Endothelial cell of umbilical vein (primary cell): ENCODE measurements at regions not wholly inside any gene's neighbourhood (a gene's known extent, or its start where the extent isn't known, plus 50 kb on each side); places are given as distances from the start of the nearest gene placed in this dataset.

Experiments
- BruUV-seq: library from RNA; stranded (reverse); fragments of 400-500 nt; replicated peaks from 2 replicates; lab custom pipeline; 2021; lab: Mats Ljungman, UMichigan
- CTCF ChIA-PET: fragments of 300-600, 350-600 bp; sonication (Branson Sonifier 250); formaldehyde crosslinking; loops from one replicate; lab custom pipeline; 2021; ENCODE audit warnings: antibody characterized with exemption, inconsistent platforms; lab: Charles Lee
- POLR2A ChIA-PET: fragments of 300-600, 350-600 bp; sonication (Branson Sonifier 250); formaldehyde crosslinking; loops from one replicate; lab custom pipeline; 2021; ENCODE audit warnings: antibody characterized with exemption, inconsistent platforms; lab: Charles Lee
- DNase-seq: peaks from one replicate; pipeline ENCODE4 v3.0.0-alpha.2; 2011; ENCODE audit warnings: low read depth, low spot score
- FAIRE-seq: peaks from 2 replicates; lab custom pipeline; 2011; peaks lifted over from hg19 to GRCh38; lab: Jason Lieb, UNC
- H2AFZ ChIP-seq: 2 replicates; pipeline ENCODE4 v1.6.0; 2012; ENCODE audit warnings: low read depth, low read length, control low read depth, inconsistent platforms
- H3K27ac ChIP-seq: 2 replicates; pipeline ENCODE4 v1.5.1; 2011; ENCODE audit warnings: low read depth, mild to moderate bottlenecking, control low read depth, low read length, moderate library complexity; ENCODE audit not compliant: insufficient read depth
- H3K27me3 ChIP-seq, 2 experiments: 2 replicates each; pipeline versions ENCODE4 v1.6.0 to v1.6.1; 2011; ENCODE audit warnings: low read length in 2 of 2, mixed read lengths in 1 of 2; ENCODE audit not compliant: control insufficient read depth in 2 of 2, insufficient read depth in 2 of 2
- H3K36me3 ChIP-seq, 2 experiments: 2 replicates in 1 of 2; 3 replicates in 1 of 2; pipeline ENCODE4 v1.5.1; 2011; ENCODE audit warnings: low read length in 2 of 2, mild to moderate bottlenecking in 1 of 2, moderate library complexity in 1 of 2; ENCODE audit not compliant: control insufficient read depth in 2 of 2, insufficient read depth in 2 of 2; ENCODE audit errors: extremely low read depth in 1 of 2
- H3K4me1 ChIP-seq: 3 replicates; pipeline ENCODE4 v1.5.1; 2011; ENCODE audit warnings: mild to moderate bottlenecking, low read length; ENCODE audit not compliant: control insufficient read depth, insufficient read depth; ENCODE audit errors: extremely low read depth
- H3K4me2 ChIP-seq: 2 replicates; pipeline ENCODE4 v1.6.1; 2011; ENCODE audit warnings: low read length, control low read depth, mixed read lengths; ENCODE audit not compliant: insufficient read depth
- H3K4me3 ChIP-seq, 3 experiments: fragments of 200-600 bp in 1 of 3; sonication (generic), shearing (Covaris generic) in 1 of 3; replicated peaks in 1 of 3; 2 replicates each; pipeline ENCODE4 v1.5.1; 2011 to 2016; ENCODE audit warnings: control low read depth in 3 of 3, low read length in 3 of 3, mild to moderate bottlenecking in 2 of 3, inconsistent platforms in 1 of 3, low read depth in 1 of 3, moderate library complexity in 1 of 3; ENCODE audit not compliant: insufficient read depth in 1 of 3
- H3K79me2 ChIP-seq: 2 replicates; pipeline ENCODE4 v1.6.0; 2012; ENCODE audit warnings: low read length, inconsistent platforms; ENCODE audit not compliant: control insufficient read depth, insufficient read depth
- H3K9ac ChIP-seq: replicated peaks from 2 replicates; pipeline ENCODE3; 2011; ENCODE audit warnings: low read length, control low read depth; ENCODE audit not compliant: insufficient read depth; ENCODE audit errors: extremely low read depth
- H3K9me1 ChIP-seq: replicated peaks from 3 replicates; pipeline ENCODE4 v1.6.0; 2011; ENCODE audit warnings: mild to moderate bottlenecking, low read length; ENCODE audit not compliant: control insufficient read depth, insufficient read depth; ENCODE audit errors: extremely low read depth
- H3K9me3 ChIP-seq: replicated peaks from 2 replicates; pipeline ENCODE4 v1.5.1; 2012; ENCODE audit warnings: low read length, inconsistent platforms; ENCODE audit not compliant: control insufficient read depth, insufficient read depth
- H4K20me1 ChIP-seq: replicated peaks from 2 replicates; pipeline ENCODE3; 2011; ENCODE audit warnings: mild to moderate bottlenecking, low read length; ENCODE audit not compliant: control insufficient read depth, insufficient read depth; ENCODE audit errors: extremely low read depth
- CTCF ChIP-seq, 2 donors: IDR thresholded peaks; 1 replicate in 1 of 2; 2 replicates in 1 of 2; pipeline ENCODE4 v1.5.1; 2011; ENCODE audit warnings: low read length in 2 of 2, mild to moderate bottlenecking in 2 of 2, moderate library complexity in 2 of 2, control low read depth in 1 of 2, inconsistent platforms in 1 of 2, low read depth in 1 of 2; ENCODE audit not compliant: insufficient read depth in 1 of 2; ENCODE audit errors: extremely low read depth in 1 of 2
- EZH2 ChIP-seq: IDR thresholded peaks from 2 replicates; pipeline ENCODE4 v1.6.1; 2012; ENCODE audit warnings: borderline replicate concordance, low read depth, mild to moderate bottlenecking, moderate library complexity, low read length, inconsistent platforms; ENCODE audit not compliant: severe bottlenecking
- FOS ChIP-seq: IDR thresholded peaks from 2 replicates; pipeline ENCODE4 v1.6.1; 2011; ENCODE audit warnings: mild to moderate bottlenecking, low read length, moderate library complexity, borderline replicate concordance; ENCODE audit not compliant: insufficient read depth
- GATA2 ChIP-seq: IDR thresholded peaks from 2 replicates; pipeline ENCODE4 v1.7.0; 2011; ENCODE audit warnings: low read depth, mild to moderate bottlenecking, moderate library complexity, mixed read lengths, low read length; ENCODE audit not compliant: insufficient read length, insufficient read depth
- JUN ChIP-seq: IDR thresholded peaks from 2 replicates; pipeline ENCODE4 v1.6.1; 2011; ENCODE audit warnings: borderline replicate concordance, low read depth; ENCODE audit not compliant: insufficient read length, insufficient read depth
- MAX ChIP-seq: IDR thresholded peaks from 2 replicates; pipeline ENCODE4 v1.6.1; 2011; ENCODE audit not compliant: insufficient read depth, insufficient read length
- MYC ChIP-seq: IDR thresholded peaks from one replicate; pipeline ENCODE4 v1.6.1; 2011; ENCODE audit warnings: mild to moderate bottlenecking, low read depth, low read length
- POLR2A ChIP-seq: IDR thresholded peaks from 2 replicates; pipeline ENCODE4 v1.6.1; 2012; ENCODE audit warnings: low read depth, mild to moderate bottlenecking, control low read depth, low read length
- POLR2AphosphoS5 ChIP-seq: IDR thresholded peaks from 2 replicates; pipeline ENCODE4 v1.6.1; 2012; ENCODE audit warnings: low read depth, mild to moderate bottlenecking, control low read depth, low read length, moderate library complexity; ENCODE audit not compliant: insufficient read depth
- dilution Hi-C: fragments of 300-500 bp; cut with MboI; formaldehyde crosslinking; loops from one replicate; pipeline ENCODE4 v1.15.0; 2019; ENCODE audit warnings: low sequenced_read_pairs; ENCODE audit not compliant: extremely low pct_ligation_motif_present
- intact Hi-C: fragments of 100-400 bp; cut with micrococcal nuclease; formaldehyde crosslinking; loops from one replicate; pipeline ENCODE4 v1.10.0; 2022

GRCh38 chr3:159416856-159417255, 571.8 kb upstream of the IL12A start:
- Histone ChIP-seq H3K79me2 (no peaks in the 10 kb centered on the region), H3K9ac (no peak overlapping the region), H3K9me3 (no peaks in the 10 kb centered on the region), H3K9me1 (no peaks in the 10 kb centered on the region), H2AFZ (no peak overlapping the region), H3K4me1 (no peaks in the 10 kb centered on the region), H3K4me3 (no peak overlapping the region), H3K4me2 (no peak overlapping the region), H4K20me1 (no peaks in the 10 kb centered on the region), H3K36me3 (no peaks in the 10 kb centered on the region), H3K27ac (no peak overlapping the region), H3K27me3 (no peaks in the 10 kb centered on the region)
- FAIRE-seq (no peak), DNase-seq (no peak)
- intact Hi-C loops = no loop called here
- TF ChIP-seq CTCF (IDR thresholded peaks at IDR 0.05; ENCODE audit: extremely low read depth in 1 of 2, insufficient read depth in 1 of 2, low read depth in 1 of 2, low read length in 2 of 2) = no peak
- no peak for TF ChIP-seq MAX
- no peak for TF ChIP-seq POLR2AphosphoS5
- TF ChIP-seq GATA2 = no peak
- TF ChIP-seq FOS = no peak
- TF ChIP-seq EZH2 = no peak
- CTCF ChIA-PET = no interaction called here
- BruUV-seq = no TSS peak
- dilution Hi-C loops = no loop called here
- POLR2A ChIA-PET = no interaction called here

- dilution Hi-C loops = no loop called here
Observed at GRCh38 chr3:159417761-159418160, 570.9 kb upstream of the IL12A start.

More at GRCh38 chr3:159417761-159418160, 570.9 kb upstream of the IL12A start:
- TF ChIP-seq POLR2AphosphoS5 (no peak), MAX (no peak), GATA2 (no peak), POLR2A (no peak), MYC (no peak), FOS (no peak), CTCF (IDR thresholded peaks at IDR 0.05; ENCODE audit: extremely low read depth in 1 of 2, insufficient read depth in 1 of 2, low read depth in 1 of 2, low read length in 2 of 2) (no peak), EZH2 (no peak), JUN (no peak)
- Histone ChIP-seq H2AFZ (no peak overlapping the region), H3K9me1 (no peaks in the 10 kb centered on the region), H3K27ac (no peak overlapping the region), H3K4me3 (no peak overlapping the region), H4K20me1 (no peaks in the 10 kb centered on the region), H3K79me2 (no peaks in the 10 kb centered on the region), H3K36me3 (no peaks in the 10 kb centered on the region), H3K4me1 (no peaks in the 10 kb centered on the region), H3K9me3 (no peaks in the 10 kb centered on the region), H3K9ac (no peak overlapping the region), H3K4me2 (no peak overlapping the region), H3K27me3 (no peaks in the 10 kb centered on the region)
- DNase-seq (no peak), FAIRE-seq (no peak)
- BruUV-seq = no TSS peak
- intact Hi-C loops = no loop called here
- POLR2A ChIA-PET = no interaction called here
- CTCF ChIA-PET = no interaction called here
